ENCODE measurements at regions not wholly inside any gene's neighbourhood (a gene's known extent, or its start where the extent isn't known, plus 50 kb on each side); places are given as distances from the start of the nearest gene placed in this dataset.

GRCh38 chr1:83671586-83671985 lies 327.3 kb downstream of the TTLL7 start:
- no peak overlapping the region for H3K4me3 ChIP-seq (ENCODE audit: low read depth, low read length)
- TF ChIP-seq, protein P1, sequence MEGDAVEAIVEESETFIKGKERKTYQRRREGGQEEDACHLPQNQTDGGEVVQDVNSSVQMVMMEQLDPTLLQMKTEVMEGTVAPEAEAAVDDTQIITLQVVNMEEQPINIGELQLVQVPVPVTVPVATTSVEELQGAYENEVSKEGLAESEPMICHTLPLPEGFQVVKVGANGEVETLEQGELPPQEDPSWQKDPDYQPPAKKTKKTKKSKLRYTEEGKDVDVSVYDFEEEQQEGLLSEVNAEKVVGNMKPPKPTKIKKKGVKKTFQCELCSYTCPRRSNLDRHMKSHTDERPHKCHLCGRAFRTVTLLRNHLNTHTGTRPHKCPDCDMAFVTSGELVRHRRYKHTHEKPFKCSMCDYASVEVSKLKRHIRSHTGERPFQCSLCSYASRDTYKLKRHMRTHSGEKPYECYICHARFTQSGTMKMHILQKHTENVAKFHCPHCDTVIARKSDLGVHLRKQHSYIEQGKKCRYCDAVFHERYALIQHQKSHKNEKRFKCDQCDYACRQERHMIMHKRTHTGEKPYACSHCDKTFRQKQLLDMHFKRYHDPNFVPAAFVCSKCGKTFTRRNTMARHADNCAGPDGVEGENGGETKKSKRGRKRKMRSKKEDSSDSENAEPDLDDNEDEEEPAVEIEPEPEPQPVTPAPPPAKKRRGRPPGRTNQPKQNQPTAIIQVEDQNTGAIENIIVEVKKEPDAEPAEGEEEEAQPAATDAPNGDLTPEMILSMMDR (IDR thresholded peaks at IDR 0.05; ENCODE audit: insufficient read depth, low read length), result no peak
- DNase-seq (ENCODE audit: low read depth), result no peak

GRCh38 chr1:83670909-83671565 lies 327.9 kb downstream of the TTLL7 start:
- TF ChIP-seq, protein P1 (IDR thresholded peaks at IDR 0.05; ENCODE audit: insufficient read depth, low read length), result no peak
- DNase-seq (ENCODE audit: low read depth), result no peak
- no peak overlapping the region for H3K4me3 ChIP-seq (ENCODE audit: low read depth, low read length)

GRCh38 chr1:83641796-83642443 lies 357.0 kb downstream of the TTLL7 start:
- H3K4me3 ChIP-seq (ENCODE audit: low read depth, low read length), result no peak overlapping the region
- DNase-seq (ENCODE audit: low read depth), result peak; percentile 57

GRCh38 chr1:83641206-83641658 lies 357.7 kb downstream of the TTLL7 start:
- peak overlapping the region; percentile 29 for H3K4me3 ChIP-seq (ENCODE audit: low read depth, low read length)
- TF ChIP-seq, protein P1 (IDR thresholded peaks at IDR 0.05; ENCODE audit: insufficient read depth, low read length), result no peak
- peak; percentile 45 for DNase-seq (ENCODE audit: low read depth)

More at GRCh38 chr1:83641796-83642443, 357.0 kb downstream of the TTLL7 start:
- TF ChIP-seq, protein P1 (IDR thresholded peaks at IDR 0.05; ENCODE audit: insufficient read depth, low read length), result no peak

- no peak for DNase-seq (ENCODE audit: low read depth)
- TF ChIP-seq, protein P1 (IDR thresholded peaks at IDR 0.05; ENCODE audit: insufficient read depth, low read length), result no peak
- no peak overlapping the region for H3K4me3 ChIP-seq (ENCODE audit: low read depth, low read length)
Observed at GRCh38 chr1:83639785-83640184, 359.1 kb downstream of the TTLL7 start.

DNA sequence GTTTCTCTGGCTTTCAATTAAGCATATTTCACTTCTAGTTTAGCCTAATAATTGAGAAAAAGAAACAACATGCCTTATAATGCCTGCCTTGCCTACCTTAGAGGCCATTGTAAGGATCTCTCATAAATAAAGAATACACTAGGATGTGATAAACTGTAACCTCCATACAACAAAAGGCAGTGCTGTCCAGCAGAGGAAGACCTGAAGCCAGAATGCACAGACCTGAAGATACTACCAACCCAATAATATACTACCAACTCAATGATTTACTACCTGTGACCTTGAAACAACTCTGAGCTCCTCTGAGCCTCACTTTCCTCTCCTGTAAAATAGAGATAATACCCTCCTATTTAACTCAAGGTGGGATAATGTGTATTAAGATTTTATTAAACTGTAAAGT lies 361.3 kb downstream of the TTLL7 start:
- H3K4me3 ChIP-seq (ENCODE audit: low read depth, low read length), result no peak overlapping the region
- TF ChIP-seq, protein P1 (IDR thresholded peaks at IDR 0.05; ENCODE audit: insufficient read depth, low read length), result no peak
- no peak for DNase-seq (ENCODE audit: low read depth)
